DMS153 treated with DMSO at 0.1 percent for 48 hours (cell line): ENCODE measurements at regions not wholly inside any gene's neighbourhood (a gene's known extent, or its start where the extent isn't known, plus 50 kb on each side); places are given as distances from the start of the nearest gene placed in this dataset.
"Not testable (repeated sequence)": the region's sequence is repeated elsewhere in the genome, so short reads cannot be mapped to it uniquely, and the experiment has no call there.

Experiments used
- DNase-seq: peaks from one replicate; lab custom pipeline; 2025; ENCODE audit not compliant: unreplicated experiment; lab: John Stamatoyannopoulos, UW

DNA sequence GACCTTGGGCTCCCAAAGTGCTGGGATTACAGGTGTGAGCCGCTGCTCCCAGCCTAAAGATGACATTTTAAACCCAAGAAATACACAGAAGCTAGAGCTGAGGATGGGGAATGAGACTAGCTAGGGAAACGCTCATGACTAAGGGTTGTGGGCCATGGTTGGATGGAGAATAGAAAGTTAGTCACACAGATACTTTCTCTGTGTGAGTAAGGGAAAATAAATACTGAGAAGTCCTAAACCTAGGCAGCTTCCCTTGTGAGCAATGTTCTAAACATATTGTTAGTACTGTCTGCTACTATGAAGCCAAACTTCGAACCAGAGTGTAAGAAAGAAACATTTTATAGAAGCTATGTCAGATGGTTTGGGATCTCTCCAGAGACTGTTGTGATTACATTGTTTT is 304.8 kb upstream of the STAC start:
- no peak for DNase-seq

- DNase-seq: no peak
Measured at GRCh38 chr3:36077320-36077719, 303.0 kb upstream of the STAC start.

DNA sequence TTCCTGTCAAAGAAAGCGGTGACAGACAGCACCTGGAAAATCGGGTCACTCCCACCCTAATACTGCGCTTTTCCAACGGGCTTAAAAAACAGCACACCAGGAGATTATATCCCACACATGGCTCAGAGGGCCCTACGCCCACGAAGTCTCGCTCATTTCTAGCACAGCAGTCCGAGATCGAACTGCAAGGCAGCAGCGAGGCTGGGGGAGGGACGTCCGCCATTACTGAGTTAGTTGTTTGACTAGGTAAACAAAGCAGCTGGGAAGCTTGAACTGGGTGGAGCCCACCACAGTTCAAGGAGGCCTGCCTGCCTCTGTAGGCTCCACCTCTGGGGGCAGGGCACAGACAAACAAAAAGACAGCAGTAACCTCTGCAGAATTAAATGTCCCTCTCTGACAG is 297.3 kb upstream of the STAC start:
- DNase-seq: not testable (repeated sequence)

DNA sequence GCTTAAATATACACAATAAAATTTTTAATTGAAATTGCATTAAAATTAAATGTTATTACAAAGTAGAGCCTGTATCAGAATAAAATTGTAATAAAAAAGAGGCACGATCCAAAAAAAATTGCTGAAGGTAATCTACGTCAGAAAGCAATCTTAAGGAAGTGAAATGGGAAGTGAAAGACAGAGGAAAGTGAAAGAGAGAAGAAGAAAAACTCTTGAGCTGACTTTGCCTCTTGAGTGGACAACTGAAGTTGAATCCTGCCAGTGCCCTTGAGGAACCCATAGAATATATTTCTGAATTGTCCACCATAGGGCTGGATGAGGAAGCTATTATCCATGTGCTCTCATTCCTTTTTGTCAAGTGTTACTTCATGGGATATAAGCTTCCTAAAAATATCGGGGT is 285.1 kb upstream of the STAC start:
- DNase-seq: no peak

GRCh38 chr3:36097209-36097608 is 283.1 kb upstream of the STAC start:
- DNase-seq: no peak

DNA sequence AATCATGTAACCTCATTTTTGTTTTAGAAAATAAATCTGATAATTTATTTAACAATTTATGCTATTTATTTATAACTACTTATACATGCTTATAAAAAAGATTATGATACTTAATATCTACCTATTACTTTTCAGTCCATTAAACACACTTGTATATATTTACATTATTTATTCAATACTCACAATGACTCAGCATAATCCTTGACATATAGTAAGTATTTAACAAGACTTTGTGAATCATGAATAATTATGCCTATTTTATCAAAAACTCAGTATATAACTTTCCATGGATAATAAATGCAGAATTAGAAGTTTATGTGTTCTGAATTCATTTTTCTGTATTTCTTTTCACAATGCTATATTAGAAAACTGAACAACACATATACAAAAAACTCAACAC is 266.0 kb upstream of the STAC start:
- DNase-seq: no peak

DNA sequence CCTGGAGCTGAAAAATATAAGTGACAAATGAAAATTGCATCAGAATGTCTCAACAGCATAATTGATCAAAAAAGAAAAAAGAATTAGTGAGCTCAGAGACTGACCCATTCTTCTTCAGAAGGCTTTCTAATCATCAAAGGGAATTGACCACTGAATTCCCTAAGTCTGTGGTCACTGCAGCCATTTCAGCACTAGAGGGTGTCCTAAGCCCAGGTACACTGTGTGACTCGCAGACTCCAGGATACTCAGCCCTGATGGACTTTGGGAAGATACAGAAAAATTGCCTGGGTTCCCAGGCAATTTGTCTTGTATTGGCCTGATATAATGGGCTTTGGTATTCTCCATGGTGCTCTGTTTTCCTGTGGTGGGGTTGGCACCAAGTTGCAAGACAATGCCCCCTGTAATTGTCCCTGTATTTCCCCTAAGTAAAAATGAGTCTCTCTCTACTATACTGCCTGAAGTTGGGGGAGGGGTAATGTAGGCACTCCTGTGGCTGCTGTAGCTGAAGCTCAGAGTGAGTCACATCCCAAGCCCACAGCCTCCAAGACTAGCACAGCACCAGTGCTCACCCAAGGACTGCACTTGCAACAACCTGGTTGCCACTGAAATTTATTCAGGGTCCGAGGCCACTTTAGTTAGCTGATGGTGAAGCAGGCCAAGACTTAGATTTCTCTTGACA is 256.0 kb upstream of the STAC start:
- DNase-seq: no peak

- no peak for DNase-seq
Measured at GRCh38 chr3:36132214-36132613, 248.1 kb upstream of the STAC start.

DNA sequence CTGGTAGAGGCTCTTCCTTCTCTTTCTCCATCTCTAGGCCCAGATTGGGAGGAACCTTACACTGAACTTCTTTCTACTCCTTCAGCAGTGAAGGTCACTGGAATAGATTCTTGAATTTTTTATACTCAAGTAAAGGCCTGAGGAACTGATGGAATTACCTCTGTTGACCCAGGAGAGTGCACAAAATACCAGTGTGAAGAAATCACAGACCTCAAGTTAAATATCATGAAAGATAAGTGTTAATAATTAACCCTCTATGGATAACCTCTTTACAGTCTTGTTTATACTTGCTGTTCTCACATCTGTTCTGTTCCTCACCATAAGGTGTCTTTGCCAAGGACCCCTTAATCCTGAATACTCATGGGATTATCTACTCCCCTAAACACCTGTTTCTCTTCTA is 244.4 kb upstream of the STAC start:
- no peak for DNase-seq

DNA sequence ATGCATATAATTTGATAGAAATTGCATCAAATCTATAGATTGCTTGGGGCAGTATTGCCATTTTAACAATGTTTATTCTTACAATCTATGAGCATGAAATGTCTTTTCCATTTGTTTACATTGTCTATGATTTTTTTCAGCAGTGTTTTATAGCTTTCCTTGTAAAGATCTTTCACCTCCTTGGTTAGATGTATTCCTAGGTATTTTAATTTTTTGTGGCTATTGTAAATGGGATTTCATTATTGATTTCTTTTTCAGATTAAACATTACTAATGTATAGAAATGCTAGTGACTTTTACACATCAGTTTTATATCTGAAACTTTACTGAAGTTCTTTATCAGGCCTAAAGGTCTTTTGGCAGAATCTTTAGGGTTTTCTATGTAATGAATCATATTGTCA is 237.6 kb upstream of the STAC start:
- DNase-seq: no peak

DNA sequence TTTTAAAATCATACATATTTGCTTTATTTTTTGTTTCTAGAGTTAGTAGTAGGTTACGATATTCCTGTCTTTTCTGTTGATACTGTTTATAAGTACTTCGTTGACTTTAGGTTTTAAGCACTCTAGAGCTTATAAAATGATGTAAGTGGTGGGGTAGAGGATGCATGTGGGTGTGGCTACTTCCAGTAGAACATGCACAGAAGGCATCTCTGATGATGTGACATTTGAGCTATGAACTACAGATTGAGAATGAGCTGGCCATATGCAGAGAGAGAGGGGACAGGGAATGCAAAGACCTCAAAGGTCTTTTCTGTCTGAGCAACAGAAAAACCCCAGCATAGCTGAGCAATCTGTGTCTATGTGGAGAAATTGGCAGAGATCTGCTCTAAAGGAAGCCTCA is 233.9 kb upstream of the STAC start:
- DNase-seq: no peak

GRCh38 chr3:36147934-36148558 is 232.3 kb upstream of the STAC start:
- DNase-seq: no peak

DNA sequence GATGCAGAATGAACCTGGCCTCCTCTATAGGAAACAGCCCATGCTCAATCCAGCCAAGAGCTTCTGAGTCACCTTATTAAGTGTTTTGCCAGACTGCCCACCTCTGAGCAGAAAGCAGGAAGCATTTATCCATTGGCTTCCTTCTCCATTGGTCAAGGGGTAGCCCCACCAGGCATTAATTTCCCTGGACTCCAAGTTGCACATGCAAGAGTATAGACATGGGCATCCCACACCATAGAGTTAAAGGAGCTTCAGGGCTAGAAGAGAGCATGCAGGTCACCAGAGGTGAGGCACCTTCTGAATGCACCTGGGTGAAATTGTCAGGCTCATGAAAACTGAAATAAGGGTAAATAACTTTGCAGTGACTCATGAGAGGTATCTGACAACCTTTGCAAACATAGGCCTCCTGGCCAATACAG is 230.8 kb upstream of the STAC start:
- no peak for DNase-seq

- DNase-seq: no peak
Measured at GRCh38 chr3:36155515-36155914, 224.8 kb upstream of the STAC start.

GRCh38 chr3:36164400-36164799 is 215.9 kb upstream of the STAC start:
- no peak for DNase-seq

- DNase-seq: no peak
Measured at GRCh38 chr3:36165509-36166290, 214.6 kb upstream of the STAC start.

- no peak for DNase-seq
Measured at GRCh38 chr3:36166477-36166876, 213.8 kb upstream of the STAC start.

- no peak for DNase-seq
Measured at GRCh38 chr3:36172699-36173098, 207.6 kb upstream of the STAC start.

DNA sequence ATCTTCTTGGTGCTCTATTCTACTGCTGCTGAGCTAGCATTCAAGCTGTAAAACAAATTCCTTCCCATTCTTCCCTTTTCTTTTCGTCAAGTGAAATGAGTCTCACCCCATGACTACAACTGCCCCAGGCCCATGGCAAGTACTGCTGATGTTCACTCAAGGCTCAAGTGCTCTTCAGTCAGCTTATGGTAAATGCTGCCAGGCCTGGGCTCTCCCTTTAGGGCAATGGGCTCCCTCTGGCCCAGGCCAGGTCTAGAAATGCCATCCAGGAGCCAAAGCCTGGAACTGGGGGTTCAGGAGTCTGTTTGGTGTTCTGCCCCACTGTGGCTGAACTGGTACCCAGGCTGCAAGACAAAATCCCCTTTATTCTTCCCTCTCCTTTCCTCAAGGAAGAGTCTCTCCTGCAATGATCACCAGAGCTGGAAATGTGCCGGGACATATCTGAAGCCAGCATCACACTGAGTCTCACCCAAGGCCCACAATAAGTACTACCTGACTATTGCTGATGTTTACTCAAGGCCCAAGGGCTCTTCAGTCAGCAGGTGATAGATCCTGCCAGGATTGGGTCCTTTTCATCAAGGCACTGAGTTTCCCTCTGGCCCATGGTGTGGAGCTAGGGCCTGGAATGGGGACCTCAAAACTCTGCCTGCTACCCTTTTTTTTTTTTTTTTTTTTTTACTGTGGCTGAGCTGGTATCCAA is 205.0 kb upstream of the STAC start:
- peak; percentile 10 for DNase-seq

GRCh38 chr3:36175916-36176461 is 204.3 kb upstream of the STAC start:
- no peak for DNase-seq

DNA sequence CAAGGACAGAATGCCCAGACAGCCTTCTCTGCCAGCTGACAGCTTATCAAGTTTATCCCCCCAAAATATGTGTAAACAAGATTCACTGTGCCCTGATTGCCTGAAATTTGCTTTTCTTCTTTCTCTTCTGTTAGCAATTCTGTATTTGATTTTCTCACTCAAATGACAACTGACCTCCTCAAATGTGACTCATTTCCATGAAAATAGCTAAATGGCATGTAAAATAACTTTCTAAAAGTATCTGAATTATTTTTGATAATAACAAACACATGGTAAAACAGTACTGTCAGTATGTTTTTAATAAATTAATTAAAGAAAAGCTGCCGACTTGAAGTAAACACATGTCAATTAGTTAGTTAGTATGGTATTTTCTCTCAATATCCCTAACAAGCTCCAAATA is 202.3 kb upstream of the STAC start:
- no peak for DNase-seq
